ENCODE measurements at regions not wholly inside any gene's neighbourhood (a gene's known extent, or its start where the extent isn't known, plus 50 kb on each side); places are given as distances from the start of the nearest gene placed in this dataset.

GRCh38 chr9:78605041-78606000, 308.4 kb downstream of the PSAT1 start:
- no peak for FAIRE-seq

DNA sequence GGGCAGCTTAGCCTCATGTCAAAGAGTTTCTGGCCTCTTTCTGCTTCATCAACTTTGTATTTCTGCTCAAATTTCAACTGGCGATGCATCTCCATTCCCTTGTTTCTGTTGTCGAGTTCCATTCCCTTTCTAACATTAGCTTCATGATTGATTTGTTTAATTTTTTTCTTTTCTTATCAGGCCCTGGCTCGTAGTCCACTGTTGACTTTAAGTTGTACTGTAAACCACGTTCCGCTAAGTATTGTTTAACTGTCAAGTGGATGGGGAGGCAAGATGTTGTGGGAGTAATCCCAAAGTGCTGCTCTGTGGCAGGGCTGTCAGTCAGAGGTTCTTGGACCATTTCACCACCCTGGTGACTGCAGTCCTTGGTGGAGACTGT, 309.1 kb downstream of the PSAT1 start:
- no peak for FAIRE-seq

GRCh38 chr9:78607853-78608252, 310.9 kb downstream of the PSAT1 start:
- no peak for FAIRE-seq

DNA sequence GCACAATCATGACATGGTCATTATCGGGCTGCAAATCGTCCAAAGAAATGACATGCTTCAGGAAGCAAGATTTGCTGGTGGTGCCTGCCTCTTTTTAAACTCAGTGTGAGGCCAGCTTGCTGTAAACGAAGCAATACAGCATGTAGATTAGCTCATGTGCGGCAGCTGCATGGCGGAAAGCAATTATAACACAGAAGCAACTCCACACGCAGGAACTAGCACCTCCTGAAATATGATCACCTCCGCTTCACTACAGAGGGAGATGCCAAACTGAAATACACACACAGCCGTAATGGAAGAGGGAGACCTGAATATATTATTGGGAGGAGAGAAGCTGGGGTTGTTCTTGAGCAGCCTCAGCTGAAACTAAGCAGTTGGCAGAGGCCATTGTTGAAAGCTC, 312.5 kb downstream of the PSAT1 start:
- FAIRE-seq: no peak

DNA sequence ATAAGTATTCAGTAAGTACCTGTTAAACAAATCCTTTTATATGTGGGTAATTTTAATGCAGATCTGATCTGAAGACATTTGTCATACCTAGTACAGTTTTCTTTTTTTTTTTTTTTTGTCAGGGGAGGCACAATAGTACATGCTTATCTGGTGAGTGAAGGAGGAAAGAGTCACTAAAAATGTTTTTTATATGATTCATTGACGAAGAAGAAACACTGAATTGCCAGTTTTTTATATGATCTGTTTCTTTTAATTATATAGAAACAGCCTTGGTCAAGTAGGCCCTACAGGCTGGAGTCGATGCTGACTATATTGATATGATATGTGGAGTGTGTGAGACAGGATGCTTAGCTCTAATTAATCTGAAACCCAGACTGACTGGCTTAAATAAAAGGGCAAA, 315.2 kb downstream of the PSAT1 start:
- FAIRE-seq: no peak

DNA sequence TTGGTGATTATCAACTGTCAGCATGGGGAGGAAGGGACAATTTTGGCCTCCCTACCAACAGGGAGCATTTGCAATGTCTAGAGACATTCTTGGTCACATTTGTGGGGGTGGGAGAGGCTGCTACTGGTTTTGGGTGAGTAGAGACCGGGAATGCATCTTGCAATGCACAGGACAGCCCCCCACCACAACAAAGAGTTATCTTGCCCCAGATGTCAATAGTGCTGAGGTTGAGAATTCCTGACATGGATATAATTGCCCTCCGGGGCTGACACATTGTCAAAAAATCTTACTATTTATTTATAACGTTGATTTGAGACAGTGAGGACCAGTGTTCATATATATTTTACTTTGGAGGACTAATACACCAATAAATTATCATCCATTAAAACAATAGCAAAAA, 316.1 kb downstream of the PSAT1 start:
- FAIRE-seq: no peak

DNA sequence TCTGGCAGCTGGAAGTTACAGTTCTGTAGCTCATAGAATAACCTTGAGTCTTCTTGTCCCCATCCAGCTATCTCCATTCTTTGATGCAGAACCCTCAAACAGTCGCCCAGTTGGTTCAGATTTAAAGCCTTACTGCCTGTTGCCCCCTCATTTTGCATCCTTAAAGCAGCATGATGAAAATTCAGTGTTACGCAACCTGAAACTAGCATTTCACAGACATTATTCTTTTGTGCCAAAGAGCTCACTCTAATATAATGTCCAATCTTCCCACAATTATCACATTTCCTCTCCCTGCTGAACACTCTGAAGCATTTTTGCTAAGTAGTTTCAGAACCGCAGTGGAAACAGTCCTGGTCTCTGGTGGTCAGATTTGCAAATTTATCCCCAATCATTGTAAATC, 318.0 kb downstream of the PSAT1 start:
- no peak for FAIRE-seq

DNA sequence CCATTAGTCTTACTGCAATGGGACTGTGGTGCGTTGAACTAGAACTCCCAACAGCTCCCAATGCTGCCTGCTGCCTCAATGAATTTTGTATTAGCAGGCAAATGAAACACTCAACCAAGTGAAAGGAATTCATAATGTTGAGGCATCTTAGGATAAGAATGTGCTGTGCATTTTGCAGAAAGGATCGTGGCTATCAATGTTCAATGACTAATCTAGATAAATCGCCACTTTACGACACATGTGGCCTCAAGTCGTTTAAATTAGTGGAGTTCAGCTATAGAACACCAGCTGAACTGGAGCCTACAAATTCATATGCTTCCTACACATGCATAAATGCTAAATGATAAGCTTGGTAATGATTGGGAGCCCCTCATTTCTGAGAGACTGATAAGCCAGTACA, 318.4 kb downstream of the PSAT1 start:
- no peak for FAIRE-seq

- no peak for FAIRE-seq
These were observed 321.8 kb downstream of the PSAT1 start for GRCh38 chr9:78618735-78619134.

DNA sequence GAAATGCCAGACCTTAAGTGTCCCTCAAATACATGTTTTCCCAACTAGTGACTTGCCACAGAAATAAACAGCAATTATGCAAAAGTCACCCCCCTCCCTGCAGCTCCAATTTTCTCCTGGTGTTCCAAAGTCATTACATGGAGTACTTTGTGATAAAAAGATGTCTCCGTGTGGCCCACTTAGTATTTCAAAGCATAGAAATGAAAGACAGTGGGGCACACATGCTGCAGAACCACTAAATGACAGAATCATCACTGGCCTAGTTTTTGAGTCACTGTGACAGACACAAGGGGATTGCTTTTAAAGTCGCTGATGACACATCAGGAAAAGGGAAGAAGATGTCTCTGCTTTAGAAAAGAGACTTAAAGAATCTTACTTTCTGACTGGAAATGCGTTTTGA, 323.4 kb downstream of the PSAT1 start:
- no peak for FAIRE-seq

GRCh38 chr9:78620764-78621163, 323.8 kb downstream of the PSAT1 start:
- no peak for FAIRE-seq

GRCh38 chr9:78622126-78622525, 325.2 kb downstream of the PSAT1 start:
- FAIRE-seq: no peak

DNA sequence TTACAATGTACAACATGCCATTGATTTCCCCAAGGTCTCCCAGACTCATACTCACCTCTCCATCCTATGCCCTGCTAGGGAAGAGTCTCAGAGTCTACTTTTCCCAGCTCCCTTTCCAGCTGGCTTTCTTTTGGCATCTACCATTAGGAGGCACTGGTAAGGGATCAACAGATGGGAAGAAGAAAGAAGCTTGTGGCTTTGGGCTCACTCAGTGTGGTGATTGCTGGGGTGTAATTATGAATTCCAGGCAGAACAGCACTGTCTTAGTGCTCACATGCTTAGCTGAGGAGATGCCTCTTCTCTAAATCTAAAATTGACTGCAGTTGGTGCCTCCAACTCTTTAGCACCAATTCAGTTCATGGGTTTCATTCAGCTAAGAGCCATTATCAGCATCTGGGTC, 330.0 kb downstream of the PSAT1 start:
- FAIRE-seq: no peak

- FAIRE-seq: no peak
These were observed 334.0 kb downstream of the PSAT1 start for GRCh38 chr9:78630966-78631365.

DNA sequence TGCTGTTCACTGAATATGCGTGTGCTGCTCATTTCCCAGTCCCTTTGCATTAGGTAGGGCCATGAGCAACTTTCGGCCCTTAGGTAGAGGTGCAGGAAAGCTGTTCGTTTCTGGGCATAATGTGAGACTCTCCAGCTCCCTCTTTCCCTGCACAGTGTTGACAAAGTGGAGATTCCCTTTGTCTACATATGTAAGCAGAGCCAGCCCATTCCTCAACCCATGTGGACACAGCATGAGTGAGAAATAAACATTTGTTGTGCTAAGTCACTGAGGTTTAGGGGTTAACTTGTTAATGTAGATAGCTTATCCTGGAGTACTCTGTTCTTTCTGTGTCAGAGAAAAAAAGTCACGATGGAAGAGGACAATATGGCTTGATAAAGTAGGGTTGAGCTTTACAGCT, 343.8 kb downstream of the PSAT1 start:
- FAIRE-seq: no peak

- FAIRE-seq: no peak
These were observed 347.4 kb downstream of the PSAT1 start for GRCh38 chr9:78644359-78644758.

DNA sequence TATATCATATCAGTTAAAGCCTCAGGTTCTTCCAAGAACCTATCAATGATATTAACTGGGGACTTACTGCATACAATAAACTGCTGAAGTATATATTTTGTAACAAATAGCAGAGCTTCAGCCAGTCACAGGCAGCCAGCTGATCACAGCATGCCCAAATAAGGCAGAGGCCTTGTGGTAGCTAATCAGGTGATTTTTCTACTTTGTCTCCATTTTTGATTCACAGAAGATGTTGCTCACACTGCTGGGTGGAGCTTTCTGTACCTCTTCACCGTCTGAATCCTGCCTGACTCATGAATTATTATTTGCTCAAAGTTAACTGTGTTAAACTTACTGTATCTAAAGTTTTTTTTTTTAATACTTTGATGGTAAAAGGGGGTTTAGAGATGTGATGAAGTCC, 357.4 kb downstream of the PSAT1 start:
- FAIRE-seq: no peak

- no peak for FAIRE-seq
These were observed 366.4 kb downstream of the PSAT1 start for GRCh38 chr9:78663369-78663768.

DNA sequence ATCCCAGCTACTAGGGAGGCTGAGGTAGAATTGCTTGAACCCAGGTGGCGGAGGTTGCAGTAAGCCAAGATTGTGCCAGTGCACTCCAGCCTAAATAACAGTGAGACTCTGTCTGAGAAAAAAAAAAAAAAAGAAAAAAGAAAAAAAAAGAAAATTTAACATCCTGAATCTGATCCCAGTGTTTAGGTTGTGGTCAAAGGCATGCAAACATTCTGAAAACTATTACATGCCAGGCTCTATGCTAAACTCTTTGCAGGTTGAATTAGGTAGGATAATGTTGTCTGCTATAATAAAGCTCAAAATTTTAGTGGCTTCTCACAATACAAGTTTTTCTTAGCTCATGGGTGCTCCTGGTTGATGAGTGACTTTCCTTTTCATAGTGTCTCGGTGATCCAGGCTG, 367.4 kb downstream of the PSAT1 start:
- FAIRE-seq: no peak

- no peak for FAIRE-seq
These were observed 370.0 kb downstream of the PSAT1 start for GRCh38 chr9:78666818-78667414.

DNA sequence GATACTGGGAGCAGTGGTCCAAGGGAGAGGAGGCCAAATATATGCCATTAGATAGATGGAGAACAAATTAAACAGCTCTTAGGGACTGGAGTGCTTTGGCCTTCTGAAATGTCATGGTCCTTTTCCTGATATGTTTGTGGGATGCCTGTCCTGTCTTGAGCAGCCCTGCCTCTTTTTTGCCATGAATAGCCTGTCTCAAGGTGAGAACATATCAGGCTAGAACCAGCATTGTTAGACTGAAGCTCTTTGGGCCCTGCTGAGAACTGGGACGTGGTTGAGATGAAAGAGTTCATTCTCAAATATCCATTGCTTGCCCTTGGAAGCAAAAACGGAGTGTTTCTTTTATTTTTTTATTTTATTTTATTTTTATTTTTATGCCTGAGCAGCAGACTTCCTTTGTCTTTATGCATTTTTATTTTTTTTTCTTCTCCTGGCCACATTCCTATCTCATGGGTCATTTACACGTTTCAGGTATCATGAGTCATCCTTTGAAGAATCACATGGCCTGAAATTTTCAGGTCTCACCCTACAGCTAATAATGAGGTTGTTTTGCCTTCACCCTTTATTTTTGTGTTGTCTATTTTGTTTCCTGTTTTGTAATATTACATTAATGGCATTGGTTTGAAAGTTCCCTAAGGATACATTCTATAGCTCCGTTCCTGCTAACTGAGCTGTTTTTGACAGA, 371.4 kb downstream of the PSAT1 start:
- FAIRE-seq: no peak

DNA sequence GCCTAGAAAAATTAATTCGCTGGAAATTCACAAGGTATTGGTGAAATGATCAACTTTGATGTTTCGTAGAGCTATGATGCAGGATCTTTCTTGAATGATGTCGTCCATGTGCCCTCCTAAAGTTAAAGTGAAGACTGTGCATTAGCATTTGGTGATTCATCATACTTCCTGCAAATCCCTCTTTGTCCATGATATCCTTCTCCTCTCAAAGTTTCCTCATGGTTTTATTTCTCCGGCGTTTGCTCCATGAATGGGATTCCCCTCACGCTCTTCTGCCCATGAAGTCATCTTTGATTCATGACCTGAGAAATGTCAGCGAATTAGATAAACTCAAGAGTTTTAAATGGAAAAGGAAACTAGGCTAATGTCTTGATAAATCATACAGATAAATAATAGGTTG, 372.7 kb downstream of the PSAT1 start:
- no peak for FAIRE-seq

GRCh38 chr9:78671785-78672184, 374.9 kb downstream of the PSAT1 start:
- no peak for FAIRE-seq

GRCh38 chr9:78674874-78675273, 377.9 kb downstream of the PSAT1 start:
- FAIRE-seq: no peak

Data from endometrium (tissue), 2 donors.